HCEC 1CT (cell line): ENCODE measurements at regions not wholly inside any gene's neighbourhood (a gene's known extent, or its start where the extent isn't known, plus 50 kb on each side); places are given as distances from the start of the nearest gene placed in this dataset.

ENCODE experiments used
- DNase-seq: peaks from one replicate; pipeline ENCODE4 v3.0.0-alpha.2; 2017

GRCh38 chr18:45231617-45232016 is 383.7 kb upstream of the SLC14A2 start:
- no peak for DNase-seq

GRCh38 chr18:45232061-45232460 is 383.2 kb upstream of the SLC14A2 start:
- DNase-seq = no peak

GRCh38 chr18:45236676-45237075 is 378.6 kb upstream of the SLC14A2 start:
- no peak for DNase-seq

GRCh38 chr18:45237343-45238098 is 377.8 kb upstream of the SLC14A2 start:
- no peak for DNase-seq

- no peak for DNase-seq
Observed at GRCh38 chr18:45241271-45241670, 374.0 kb upstream of the SLC14A2 start.

GRCh38 chr18:45241982-45242565 is 373.2 kb upstream of the SLC14A2 start:
- DNase-seq = no peak

- no peak for DNase-seq
Observed at GRCh38 chr18:45243340-45244110, 371.8 kb upstream of the SLC14A2 start.

- no peak for DNase-seq
Observed at GRCh38 chr18:45245091-45245511, 370.2 kb upstream of the SLC14A2 start.

GRCh38 chr18:45248240-45248903 is 366.9 kb upstream of the SLC14A2 start:
- no peak for DNase-seq

- DNase-seq = no peak
Observed at GRCh38 chr18:45249246-45249661, 366.0 kb upstream of the SLC14A2 start.

GRCh38 chr18:45250479-45250878 is 364.8 kb upstream of the SLC14A2 start:
- no peak for DNase-seq

- DNase-seq = no peak
Observed at GRCh38 chr18:45251236-45251635, 364.0 kb upstream of the SLC14A2 start.

- DNase-seq = no peak
Observed at GRCh38 chr18:45252474-45252873, 362.8 kb upstream of the SLC14A2 start.

GRCh38 chr18:45253056-45253565 is 362.2 kb upstream of the SLC14A2 start:
- DNase-seq = no peak

GRCh38 chr18:45253973-45254708 is 361.1 kb upstream of the SLC14A2 start:
- DNase-seq = no peak

- no peak for DNase-seq
Observed at GRCh38 chr18:45254709-45255082, 360.6 kb upstream of the SLC14A2 start.

GRCh38 chr18:45255197-45255890 is 359.9 kb upstream of the SLC14A2 start:
- no peak for DNase-seq

- DNase-seq = no peak
Observed at GRCh38 chr18:45260125-45260524, 355.2 kb upstream of the SLC14A2 start.

- DNase-seq = no peak
Observed at GRCh38 chr18:45266023-45266422, 349.3 kb upstream of the SLC14A2 start.

GRCh38 chr18:45267622-45268021 is 347.7 kb upstream of the SLC14A2 start:
- DNase-seq = no peak

- no peak for DNase-seq
Observed at GRCh38 chr18:45268583-45268982, 346.7 kb upstream of the SLC14A2 start.

GRCh38 chr18:45270289-45270771 is 344.9 kb upstream of the SLC14A2 start:
- no peak for DNase-seq
